CD4-positive, alpha-beta T cell treated with Interleukin-2 at 100 ng/mL for 4 hours (primary cell): ENCODE measurements at regions not wholly inside any gene's neighbourhood (a gene's known extent, or its start where the extent isn't known, plus 50 kb on each side); places are given as distances from the start of the nearest gene placed in this dataset.
"Not testable (repeated sequence)": the region's sequence is repeated elsewhere in the genome, so short reads cannot be mapped to it uniquely, and the experiment has no call there.

Experiments used
- DNase-seq: peaks from one replicate; pipeline ENCODE4 v3.0.0-alpha.2; 2020; ENCODE audit warnings: low spot score

DNA sequence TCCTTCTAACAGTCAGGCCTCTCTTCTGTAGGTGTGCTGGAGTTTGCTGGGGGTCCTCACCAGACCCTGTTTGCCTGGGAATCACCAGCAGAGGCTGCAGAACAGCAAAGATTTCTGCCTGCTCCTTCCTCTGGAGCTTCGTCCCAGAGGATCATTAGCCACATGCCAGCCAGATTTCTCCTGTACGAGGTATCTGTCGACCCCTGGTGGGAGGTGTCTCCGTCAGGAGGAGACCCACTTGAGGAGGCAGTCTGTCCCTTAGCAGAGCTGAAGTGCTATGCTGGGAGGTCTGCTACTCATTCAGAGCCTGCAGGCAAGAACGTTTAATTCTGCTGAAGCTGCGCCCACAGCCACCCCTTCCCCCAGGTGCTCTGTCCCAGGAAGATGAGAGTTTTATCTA is 611.1 kb upstream of the COBL start:
- no peak for DNase-seq

DNA sequence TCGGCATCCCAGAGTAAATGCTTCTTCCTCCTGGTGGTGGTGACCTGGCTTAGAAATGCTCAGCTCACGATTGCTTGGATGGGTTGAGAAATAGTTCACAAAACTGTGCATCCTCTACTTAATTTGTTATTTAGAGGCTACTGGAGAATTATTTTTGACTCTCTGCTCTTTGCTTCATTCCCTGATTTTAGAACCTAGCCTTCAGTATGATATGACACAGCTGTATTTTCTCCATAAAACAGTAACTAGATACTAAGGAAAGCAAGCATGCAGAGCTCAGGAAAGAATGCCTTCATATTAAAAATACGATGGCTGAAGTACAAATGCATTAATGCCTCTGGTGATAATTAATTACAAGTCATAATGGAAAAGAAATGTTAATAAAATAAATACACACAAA is 602.0 kb upstream of the COBL start:
- DNase-seq: no peak

DNA sequence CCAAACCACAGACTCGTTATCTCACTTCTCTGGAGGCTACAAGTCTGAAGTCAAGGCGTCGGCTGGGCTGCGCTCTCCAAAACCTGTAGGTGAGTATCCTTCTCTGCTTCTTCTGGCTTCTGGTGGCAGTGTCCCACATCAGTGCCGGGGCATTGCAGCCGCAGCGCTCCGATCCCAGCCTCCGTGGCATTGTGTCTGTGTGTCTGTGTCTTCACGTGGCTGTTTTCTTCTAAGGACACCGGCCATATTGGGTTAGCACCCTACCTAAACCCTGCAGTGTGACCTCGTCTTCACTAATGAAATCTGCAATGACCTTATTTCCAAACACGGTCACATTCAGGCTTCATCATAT is 584.9 kb upstream of the COBL start:
- DNase-seq: no peak

DNA sequence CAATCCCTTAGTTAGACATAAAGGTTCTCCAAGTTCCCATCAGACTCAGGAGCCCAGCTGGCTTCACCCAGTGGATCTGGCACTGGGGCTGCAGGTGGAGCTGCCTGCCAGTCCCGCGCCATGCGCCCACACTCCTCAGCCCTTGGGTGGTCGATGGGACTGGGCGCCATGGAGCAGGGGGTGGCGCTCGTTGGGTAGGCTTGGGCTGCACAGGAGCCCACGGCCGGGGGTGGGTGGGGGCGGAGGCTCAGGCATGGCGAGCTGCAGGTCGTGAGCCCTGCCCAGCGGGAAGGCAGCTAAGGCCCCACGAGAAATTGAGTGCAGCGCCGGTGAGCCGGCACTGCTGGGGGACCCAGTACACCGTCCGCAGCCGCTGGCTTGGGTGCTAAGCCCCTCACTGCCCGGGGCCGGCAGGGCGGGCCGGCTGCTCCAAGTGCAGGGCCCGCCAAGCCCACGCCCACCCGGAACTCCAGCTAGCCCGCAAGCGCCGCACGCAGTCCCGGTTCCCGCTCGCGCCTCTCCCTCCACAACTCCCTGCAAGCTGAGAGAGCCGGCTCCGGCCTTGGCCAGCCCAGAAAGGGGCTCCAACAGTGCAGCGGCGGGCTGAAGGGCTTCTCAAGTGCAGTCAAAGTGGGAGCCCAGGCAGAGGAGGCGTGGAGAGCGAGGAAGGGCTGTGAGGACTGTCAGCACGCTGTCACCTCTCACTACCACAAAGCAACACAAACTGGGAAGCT is 584.3 kb upstream of the COBL start:
- not testable (repeated sequence) for DNase-seq

DNA sequence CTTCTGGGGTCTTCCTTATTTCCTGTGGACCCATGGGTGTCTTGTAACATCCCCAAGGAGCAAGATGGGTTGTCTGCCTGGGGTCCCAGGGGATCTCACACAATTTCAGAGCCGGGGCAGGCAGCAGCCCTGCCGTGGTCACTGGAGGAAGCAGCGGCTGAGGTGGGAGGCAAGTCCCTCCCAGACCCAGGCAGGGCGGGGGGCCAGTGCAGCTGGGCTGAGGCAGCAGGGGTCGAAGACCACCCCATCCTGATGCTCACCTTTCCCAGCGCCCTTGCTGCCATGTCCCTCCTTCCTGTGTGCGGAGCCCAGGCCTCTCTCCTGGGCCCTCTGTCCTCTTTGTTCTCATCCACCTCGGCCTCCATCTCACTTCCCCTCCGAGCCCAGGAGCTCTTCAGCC is 583.0 kb upstream of the COBL start:
- DNase-seq: no peak

DNA sequence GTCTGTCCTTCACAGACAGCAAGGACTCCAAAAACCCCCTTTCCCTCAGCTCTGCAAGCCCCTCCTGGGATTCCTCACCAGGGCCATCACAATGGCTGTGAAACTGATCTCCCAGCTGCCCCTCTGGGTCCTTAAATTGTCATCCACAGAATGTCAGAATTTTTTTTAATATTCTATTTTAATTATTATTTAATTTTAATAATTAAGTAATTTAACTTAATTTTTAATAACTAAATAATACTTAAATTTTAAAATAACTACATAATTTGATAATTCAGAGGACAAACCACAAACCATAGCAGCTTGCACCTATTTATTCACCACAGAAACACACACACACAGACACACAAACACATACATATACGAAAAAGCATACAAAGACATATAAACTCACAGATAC is 565.8 kb upstream of the COBL start:
- DNase-seq: no peak

DNA sequence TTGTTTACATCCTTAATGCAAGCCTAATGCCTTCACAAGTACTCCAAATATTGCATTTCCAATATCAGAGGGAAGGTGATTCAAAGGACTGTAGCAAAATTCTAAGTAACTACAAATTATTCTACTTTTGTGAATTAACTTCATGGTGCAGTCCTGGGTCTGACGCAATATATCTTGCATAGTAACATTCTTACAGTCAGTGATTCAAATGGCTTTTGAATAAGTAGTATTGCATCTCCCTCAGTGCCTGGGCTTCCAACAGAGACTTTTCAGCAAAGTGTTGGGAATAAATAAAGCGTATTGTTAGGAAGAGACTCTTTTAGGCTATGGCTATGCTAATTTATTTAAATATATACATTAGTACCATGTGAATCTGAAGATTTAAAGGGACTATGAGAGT is 564.7 kb upstream of the COBL start:
- DNase-seq: no peak

DNA sequence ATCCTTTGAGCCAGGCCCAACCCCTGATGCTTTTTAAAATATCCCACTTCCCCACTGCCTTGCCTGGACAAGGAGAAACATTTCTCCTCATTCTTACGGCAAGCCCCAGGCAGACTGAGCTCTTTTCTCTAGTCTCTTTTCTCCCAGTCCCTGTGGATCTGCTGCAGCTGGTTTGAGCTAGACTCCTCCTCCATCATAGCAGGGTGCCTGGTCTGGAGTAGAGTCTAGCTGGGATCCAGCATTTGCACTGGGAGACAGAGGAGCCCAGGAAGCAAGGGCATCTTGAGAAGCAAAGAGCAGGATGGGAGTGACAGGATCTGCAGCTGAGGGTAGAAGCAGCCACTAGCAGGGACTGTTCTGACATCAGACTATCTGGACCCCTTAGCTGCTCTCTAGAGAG is 562.3 kb upstream of the COBL start:
- no peak for DNase-seq

DNA sequence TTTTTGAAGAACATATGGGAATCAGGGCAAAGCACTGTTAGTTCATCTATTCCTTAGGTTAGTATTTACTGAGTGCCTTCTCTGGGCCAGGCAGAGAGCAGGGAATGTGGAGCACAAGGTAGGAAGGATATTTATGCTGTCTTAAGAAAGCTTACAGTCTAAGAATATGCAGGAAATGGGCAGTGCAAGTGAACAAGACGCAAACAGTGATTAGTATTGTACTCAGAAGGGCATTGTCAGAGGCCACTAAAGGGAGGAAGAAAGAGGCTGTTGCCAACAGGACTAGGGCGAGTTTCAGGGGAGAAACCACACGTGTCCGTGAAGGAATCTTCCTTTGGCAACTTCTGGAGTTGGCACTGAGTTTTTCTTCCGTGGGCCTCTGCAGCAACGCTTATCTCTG is 552.8 kb upstream of the COBL start:
- DNase-seq: no peak

DNA sequence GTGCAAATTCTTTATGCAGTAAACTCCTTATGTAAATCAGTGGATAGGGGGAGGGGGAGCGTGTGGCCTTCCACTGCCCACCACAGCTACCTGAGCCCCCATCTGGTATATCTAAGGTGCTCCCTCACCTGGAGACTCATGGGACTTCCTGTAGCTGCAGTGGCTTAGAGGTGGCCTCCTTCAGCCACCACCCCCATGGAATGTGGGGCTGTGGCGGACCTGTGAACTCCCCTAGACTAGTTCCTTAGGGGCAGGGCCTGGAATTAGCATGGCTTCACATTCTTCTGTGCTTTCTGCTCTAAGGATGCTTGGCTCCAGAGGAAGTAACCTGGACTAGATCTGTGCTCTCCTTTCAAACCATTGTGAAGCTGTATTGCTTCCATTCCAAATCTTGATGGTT is 550.5 kb upstream of the COBL start:
- DNase-seq: no peak

DNA sequence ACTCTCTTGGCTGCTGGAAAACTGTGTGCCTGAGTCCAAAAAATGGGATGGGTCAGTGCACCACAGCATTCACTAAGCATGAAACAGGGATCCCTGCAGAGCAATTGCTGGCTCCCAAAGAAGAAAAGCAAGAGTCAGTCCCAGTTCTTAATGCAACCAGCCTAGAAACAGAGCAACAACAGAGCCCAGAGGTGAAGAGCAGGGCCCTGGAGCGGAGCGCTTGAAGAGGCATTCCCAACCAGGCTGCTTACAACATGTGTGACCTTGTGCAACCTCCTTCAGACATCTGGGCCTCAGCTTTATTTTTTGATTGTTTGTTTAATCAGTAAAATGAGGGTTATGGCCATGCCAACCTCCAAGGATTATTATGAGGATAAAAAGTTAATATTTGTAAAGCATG is 543.7 kb upstream of the COBL start:
- DNase-seq: no peak

DNA sequence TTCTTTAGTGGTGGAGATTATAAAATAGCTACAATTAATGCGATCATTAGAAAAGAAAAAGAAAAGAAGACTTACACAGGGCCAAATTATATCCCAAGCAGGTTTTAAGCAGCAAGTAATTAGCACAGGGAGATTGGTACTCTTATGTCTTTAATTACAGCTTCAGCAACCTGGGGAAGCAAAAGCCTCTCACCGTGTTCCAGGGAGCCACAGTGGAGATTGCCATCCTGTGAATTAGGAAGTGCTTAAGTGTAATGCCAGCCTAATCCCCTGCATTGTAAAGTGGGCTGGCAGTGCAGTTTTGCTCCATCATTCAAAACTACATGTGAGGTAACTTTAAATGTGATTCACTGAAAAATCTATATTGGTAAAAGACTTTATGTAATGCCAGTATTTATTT is 533.5 kb upstream of the COBL start:
- no peak for DNase-seq

DNA sequence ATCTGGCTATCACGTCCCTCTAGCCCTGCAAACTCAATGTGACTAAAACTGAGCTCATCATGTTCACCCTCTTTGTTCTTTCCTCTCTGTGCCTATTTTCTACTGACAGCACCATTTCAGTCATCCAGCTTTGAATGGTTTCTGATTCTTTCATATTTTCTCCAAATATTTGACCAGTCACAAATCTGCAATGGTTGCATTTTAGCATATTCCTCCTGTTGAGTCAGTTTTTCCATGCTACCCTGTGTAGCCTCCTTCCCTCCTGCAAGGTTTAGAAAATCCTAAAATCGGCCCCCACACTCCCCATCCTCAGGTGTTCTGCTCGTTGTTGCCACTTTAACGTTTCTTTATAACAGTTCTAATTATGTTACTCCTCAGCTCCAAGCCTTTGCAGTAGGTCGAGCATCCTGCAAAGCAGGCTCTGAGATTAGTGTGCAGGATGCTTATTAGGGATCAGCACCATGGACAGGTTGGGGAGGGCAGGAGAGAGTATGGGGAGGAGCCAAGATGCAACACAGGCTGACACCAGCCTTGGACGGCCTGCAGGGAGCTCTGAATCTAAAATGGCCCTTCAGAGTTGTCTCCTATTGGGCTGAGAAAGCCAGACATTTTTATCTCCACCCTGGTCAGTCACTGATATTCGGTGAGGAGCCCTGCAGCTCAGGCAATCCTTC is 531.0 kb upstream of the COBL start:
- no peak for DNase-seq

DNA sequence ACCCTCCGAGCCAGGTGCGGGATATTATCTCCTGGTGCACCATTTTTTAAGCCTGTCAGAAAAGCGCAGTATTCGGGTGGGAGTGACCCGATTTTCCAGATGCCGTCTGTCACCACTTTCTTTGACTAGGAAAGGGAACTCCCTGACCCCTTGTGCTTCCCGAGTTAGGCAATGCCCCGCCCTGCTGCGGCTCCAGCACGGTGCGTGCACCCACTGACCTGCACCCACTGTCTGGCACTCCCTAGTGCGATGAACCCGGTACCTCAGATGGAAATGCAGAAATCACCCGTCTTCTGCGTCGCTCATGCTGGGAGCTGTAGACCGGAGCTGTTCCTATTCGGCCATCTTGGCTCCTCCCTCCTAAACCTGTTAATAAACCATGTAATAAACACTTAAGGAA is 522.5 kb upstream of the COBL start:
- not testable (repeated sequence) for DNase-seq

DNA sequence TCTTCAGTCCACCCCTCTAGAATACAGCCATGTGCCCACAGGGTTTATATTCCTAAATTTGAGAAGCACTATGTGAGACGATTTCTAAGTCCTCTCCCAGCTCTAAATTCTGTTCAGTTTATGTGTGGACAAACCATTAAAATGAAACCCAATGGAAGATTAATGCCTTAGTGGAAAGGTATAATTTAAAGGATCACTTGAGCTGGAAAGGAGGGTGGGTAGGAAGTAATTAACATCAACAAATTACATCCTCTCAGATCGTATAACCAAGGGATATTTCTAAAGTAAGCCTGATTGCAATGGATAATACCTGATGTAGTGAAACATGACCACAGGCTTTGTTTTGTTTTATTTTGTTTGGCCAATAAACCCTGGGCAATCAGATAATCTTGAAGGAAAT is 511.0 kb upstream of the COBL start:
- DNase-seq: no peak

DNA sequence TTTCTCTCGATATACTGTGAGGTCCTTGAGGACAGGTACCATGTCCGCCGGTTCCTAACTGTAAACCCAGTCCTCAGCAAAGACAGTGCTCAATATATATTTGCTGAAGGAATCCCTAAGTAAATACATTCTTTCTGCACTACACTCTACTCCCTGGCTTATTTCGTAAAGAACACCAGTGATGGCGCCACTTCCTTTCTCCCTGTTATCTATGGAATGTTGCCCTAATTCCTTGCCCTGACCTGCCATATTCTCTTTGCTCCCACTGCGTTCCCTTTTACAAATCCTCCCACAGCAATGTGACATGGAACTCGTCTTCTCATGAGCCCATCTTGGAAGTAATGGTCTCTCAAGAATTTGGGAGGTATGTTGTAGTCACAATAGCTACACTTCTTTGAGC is 507.4 kb upstream of the COBL start:
- no peak for DNase-seq

DNA sequence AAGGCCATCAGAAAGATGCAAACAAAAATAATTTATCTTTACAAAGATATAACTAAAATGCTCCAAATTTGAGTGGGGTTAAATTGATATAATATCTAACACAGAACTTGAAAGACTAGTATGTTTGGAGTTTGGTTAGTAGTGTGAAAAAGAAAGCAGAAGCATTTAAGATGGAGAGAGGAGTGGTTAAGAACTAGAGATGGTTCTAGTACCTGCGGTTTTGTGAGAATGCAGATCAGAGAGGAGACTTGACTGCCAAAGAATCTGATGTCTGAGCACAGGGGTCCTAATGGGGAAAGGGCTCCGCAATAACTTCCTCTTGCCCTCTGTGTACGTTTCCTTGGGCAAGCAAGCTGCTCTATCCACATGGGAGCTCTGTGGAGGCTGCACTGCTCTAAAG is 506.8 kb upstream of the COBL start:
- DNase-seq: no peak

DNA sequence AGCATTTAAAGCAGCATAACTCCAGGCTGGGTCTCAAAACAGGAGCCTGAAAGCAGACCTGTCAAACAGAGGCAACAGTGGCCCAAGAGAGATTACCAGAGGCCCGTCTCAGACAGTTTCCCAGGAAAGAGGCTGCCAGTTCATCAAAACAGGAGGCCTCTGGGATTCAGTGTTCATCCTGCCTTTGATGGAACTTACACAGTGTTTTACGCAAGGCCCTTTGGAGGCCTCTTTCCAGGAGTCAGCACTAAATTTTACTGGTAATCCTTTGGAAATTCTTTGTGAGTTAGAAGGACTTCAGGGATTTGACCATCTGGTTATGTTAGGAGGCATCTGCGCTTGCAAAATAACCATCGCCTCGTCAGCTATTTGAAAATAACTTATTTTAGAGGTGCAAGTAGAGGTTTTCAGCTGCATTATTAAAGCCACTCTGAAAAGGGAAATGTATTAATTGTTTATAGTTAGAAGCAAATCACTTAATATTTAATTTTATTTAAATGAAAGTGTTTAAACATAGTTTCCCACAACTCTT is 501.2 kb upstream of the COBL start:
- DNase-seq: no peak

DNA sequence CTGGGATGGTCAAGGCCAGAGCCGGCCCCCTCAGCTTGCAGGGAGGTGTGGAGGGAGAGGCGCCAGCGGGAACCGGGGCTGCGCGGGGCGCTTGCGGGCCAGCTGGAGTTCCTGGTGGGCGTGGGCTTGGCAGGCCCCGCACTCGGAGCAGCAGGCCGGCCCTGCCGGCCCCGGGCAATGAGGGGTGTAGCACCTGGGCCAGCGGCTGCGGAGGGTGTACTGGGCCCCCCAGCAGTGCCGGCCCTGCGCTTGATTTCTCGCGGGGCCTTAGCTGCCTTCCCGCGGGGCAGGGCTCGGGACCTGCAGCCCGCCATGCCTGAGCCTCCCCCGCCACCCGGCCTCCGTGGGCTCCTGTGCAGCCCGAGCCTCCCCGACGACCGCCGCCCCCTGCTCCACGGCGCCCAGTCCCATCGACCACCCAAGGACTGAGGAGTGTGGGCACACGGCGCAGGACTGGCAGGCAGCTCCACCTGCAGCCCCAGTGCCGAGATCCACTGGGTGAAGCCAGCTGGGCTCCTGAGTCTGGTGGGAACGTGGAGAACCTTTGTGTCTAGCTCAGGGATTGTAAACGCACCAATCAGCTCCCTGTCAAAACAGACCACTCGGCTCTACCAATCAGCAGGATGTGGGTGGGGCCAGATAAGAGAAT is 489.3 kb upstream of the COBL start:
- DNase-seq: not testable (repeated sequence)

DNA sequence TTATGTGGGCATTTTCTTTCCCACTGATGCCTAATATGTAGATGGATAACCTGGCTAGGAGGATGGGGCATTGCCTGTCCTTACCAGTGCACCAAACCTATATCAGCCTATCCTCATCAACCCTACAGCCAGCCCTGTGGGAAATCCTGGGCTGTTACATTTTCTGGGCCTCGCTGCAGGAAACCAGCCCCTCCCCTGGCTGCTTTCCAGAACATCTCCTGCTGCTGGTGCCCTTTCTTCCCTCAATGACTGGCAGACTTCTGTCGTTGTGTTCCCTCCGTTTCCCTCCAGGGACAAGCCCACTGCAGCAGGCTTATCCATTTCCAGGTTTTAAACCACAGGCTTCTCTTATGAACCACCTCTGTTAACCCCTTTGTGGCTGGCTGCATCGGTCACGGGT is 486.1 kb upstream of the COBL start:
- DNase-seq: no peak

DNA sequence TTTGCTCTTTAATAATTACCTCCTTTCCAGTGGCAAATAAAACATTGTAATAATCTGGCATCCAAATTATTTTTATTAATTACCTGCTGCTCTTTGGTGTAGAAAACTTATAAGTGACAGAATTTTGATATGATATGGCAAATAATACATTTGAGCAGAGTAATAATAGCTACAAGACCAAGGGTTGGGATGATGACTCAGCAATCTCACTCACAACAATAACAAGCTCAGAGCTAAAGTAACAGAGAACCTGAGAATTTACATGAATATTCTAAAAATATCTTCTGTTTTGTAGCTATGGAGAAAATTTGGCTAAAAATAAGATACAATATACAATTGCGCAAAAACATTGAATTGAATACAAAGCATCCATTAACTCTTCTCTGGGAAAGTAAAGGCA is 480.8 kb upstream of the COBL start:
- DNase-seq: no peak

DNA sequence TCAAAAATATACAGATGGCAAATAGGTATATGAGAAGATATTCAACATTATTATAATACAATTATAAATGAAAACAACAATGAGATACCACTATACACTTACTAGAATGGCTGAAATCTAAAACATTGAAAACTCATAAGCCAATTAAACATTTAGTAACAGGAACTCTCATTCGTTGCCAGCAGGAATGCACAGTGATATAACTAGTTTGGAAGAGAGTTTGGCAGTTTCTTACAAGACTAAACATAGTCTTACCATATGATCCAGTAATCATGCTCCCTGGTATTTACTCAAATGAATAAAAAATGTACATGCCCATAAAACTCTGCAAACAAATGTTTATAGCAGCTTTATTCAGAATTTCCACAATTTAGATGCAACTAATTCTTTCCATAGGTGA is 476.2 kb upstream of the COBL start:
- DNase-seq: no peak

DNA sequence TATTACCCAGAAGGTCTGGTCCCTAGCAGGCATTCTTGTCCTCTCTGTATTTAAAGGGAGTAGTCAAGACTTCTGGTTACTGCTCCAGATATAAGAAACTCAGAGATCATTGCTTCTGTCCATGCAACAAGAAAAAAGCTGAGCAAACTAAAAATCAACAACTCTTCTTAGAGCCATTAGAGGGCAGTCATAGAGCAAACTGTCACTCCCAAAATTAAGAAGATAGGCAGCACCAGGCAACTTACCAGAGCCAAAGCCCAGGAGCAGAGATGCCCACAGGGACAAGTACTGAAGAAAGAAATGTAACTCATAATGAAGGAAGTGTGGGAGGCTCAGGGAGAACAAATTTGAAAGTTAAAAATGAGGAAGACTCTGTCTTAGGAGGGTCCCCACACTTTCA is 472.9 kb upstream of the COBL start:
- DNase-seq: no peak

DNA sequence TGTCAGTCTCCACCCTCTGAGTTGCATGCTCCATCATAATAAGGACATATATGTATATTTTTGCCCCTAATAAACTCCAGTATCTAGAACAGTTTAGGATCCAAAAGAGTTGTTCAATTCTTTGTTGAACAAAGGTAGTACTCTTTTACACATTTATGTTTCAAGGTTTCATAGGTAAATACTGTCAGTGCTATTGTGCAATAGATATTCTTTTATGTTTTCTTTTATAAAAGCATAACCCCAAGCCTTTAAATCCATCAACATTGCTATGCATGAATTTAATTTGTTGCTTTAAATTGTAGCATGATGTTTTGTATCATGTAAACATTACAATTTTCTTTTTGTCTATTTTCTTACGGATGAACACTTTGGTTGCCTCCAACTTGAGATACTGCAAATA is 469.7 kb upstream of the COBL start:
- no peak for DNase-seq
